GM19035 (cell line): ENCODE measurements at regions not wholly inside any gene's neighbourhood (a gene's known extent, or its start where the extent isn't known, plus 50 kb on each side); places are given as distances from the start of the nearest gene placed in this dataset.

Source experiments
- ATAC-seq: cut with Tn5 transposase; IDR thresholded peaks from one replicate; pipeline ENCODE4 v1.9.1; 2021; ENCODE audit not compliant: unreplicated experiment

- ATAC-seq: no peak
Measured at GRCh38 chr2:104746299-104746698, 107.6 kb upstream of the POU3F3 start.

GRCh38 chr2:104746858-104747257 is 107.1 kb upstream of the POU3F3 start:
- ATAC-seq: no peak

DNA sequence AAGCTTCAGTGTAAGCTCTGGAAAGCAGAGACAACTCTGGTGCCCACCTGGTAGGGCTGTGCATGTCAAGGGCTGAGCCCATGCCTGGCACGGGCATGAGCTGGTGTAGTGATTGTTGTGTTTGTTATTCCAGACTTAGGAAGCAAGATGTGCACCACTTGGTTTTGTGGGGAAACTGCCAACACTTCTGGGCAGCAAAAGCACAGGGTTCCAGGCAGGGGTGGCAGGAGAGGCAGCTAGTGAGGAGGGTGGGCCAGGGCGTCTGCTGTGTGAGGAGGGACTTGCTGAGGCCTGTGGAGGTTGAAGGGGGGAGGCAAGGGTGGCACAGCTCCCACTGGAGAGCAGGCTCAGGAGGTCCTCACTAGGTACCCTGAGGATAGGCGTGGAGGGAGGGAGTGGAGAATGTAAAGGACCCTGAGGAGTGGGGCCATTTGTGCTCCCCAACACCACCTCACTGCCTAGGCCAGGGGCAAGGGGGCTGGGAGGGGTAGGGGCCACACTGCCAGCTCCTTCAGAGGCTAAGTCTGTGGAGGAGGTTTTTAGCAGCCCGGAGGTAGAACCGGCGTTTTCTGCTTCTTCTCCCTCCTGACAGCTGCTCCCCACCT is 104.0 kb upstream of the POU3F3 start:
- ATAC-seq: no peak

DNA sequence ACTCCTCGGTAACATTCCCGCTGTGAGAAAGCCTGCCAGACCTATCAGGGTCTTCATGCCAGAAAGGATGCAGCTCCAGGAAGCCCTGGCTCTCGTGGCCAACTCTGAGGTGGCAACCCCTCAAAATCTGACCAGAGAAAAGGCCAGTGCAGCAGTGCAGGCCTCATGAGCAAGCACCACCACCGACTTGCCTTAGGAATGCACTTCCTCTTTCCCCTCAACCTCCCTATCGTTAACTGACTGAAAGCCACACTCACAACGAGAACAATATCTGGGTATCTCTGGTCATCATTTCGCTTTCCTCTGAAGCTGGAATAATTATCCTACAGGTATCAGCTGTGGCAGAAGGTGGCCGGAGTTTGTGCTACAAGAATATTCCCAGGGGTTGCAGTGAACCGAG is 101.4 kb upstream of the POU3F3 start:
- no peak for ATAC-seq

DNA sequence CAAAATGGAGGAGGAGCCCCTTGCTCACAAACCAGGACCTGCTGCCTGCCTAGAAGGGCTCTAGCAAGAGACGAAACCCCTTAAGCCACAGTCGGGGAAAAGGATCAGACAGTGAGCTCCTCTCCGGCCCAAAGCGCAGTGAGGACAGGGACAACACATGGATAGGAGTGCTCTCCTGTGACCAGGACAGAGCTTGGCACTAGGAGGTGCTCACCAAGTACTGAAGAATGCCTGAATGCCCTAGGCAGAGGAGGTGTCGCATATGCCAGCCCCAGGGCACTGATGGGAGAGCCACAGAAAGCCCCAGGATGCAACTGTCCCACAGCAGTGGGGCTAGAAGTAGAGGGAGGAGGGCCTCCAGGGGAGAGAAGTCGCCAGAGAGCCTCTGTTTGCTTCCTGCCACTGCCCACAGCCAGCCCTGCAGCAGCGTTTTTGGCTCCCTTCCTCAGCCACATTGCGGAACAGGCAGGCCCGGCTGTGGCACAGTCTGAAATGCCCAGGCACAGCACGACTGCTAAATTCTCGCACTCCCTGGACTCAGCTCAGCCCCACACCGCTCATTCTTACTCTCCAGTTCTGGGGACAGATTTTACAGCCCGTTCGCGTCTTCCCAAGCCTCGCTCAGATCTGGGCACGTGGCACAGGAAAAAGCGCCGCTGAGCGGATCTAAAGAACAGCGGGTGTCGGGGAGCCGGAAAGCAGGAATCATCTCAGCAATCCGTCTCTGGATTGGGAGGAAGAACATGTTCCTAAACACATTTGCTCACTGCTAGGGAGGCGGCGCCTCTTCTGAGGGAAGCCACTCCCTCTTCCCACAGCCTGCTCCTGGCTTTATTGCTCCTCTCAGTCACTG is 98.7 kb upstream of the POU3F3 start:
- no peak for ATAC-seq

- ATAC-seq: no peak
Measured at GRCh38 chr2:104756118-104756517, 97.8 kb upstream of the POU3F3 start.

DNA sequence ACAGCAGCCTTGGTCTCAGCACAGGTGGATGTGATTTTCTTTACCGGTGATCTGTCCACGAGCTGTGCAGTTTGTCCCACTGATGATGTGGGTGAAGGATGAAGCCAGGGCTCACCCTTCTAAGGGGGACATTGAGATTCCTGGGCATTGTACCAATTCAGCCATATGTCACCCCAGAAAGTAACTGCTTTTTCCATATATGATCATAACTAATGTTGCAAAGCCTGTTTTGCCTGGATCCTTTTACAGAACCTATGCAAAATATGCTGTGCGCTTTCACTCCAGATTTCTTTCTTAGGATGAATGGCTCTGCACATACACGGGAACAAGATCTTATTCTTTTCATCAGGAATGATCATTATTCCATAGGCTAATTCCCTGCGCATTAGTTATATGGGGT is 96.9 kb upstream of the POU3F3 start:
- no peak for ATAC-seq

- no peak for ATAC-seq
Measured at GRCh38 chr2:104758199-104758620, 95.7 kb upstream of the POU3F3 start.

DNA sequence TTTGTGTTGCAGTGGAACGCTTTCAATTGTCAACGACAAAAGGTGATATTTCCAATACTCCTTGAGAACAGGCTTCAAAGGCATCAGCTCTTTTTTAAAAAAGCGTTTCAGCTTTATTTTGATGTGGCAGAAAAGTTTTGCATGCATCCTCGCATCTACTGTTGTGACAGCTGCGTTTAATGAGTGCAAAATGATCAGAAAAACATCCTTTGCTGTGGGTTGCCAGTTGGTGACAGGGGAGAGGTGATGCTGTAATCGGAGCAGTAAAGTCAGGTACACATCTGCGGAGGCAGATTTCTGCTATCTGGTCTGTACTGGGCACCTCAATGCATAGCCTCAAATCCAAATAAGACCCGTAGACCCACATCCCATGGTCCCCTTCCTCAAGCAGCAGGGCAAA is 91.9 kb upstream of the POU3F3 start:
- ATAC-seq: no peak

- no peak for ATAC-seq
Measured at GRCh38 chr2:104766683-104767082, 87.2 kb upstream of the POU3F3 start.

- no peak for ATAC-seq
Measured at GRCh38 chr2:104768694-104769093, 85.2 kb upstream of the POU3F3 start.

- ATAC-seq: no peak
Measured at GRCh38 chr2:104769096-104769495, 84.8 kb upstream of the POU3F3 start.

- no peak for ATAC-seq
Measured at GRCh38 chr2:104772996-104773395, 80.9 kb upstream of the POU3F3 start.

- no peak for ATAC-seq
Measured at GRCh38 chr2:104774631-104775030, 79.3 kb upstream of the POU3F3 start.

- no peak for ATAC-seq
Measured at GRCh38 chr2:104777721-104778120, 76.2 kb upstream of the POU3F3 start.

DNA sequence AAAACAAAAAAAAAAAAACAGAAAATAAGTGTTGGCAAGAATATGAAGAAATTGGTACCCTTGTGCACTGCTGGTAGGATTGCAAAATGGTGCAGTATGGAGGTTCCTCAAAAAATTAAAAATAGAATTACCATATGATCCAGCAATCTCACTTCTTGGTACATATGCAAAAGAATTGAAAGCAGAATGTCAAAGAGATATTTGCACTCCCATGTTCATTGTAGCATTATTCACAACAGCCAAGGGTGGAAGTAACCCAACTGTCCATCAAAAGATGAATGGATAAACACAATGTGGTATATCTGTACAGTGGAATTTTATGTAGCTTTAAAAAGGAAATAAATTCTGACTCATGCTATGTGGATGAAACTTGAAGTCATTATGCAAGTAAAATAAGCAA is 72.8 kb upstream of the POU3F3 start:
- no peak for ATAC-seq

DNA sequence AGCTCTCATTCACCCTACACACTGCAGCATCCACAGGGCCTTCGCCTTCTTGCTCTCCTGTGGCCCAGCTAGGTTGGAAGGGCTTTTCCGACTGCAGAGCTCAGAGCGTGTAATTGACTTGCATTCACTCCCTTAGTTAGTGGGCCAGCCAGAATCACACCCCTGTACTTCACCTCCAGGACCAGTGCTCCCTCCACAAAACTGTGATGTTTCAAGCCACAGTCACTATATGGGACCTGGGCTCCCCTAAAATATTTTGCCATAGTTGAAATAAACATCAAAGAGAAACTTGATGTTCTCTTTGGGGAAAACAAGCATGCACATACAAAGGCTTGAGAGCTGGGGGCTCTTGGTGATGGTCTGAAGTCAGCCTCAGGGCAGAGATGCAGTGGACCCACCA is 69.7 kb upstream of the POU3F3 start:
- no peak for ATAC-seq

DNA sequence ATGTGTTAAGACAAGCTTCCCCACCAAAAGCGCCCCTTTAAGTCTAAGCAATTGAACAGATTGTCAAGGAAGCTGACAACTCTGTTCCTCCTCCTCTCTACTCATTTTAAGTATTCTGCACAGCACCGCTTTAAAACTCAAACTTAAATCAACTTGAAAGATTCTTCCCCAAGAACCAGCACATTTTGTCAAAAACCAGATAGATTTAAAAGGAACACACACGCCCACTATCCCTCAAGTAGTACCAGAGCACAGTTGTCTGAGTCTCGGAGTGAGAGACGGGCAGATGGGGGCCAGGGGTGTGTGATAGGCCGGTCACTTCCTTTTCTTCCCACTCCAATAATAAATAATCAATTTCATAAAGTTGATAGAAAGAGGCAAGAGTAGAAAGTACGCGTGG is 67.7 kb upstream of the POU3F3 start:
- no peak for ATAC-seq

DNA sequence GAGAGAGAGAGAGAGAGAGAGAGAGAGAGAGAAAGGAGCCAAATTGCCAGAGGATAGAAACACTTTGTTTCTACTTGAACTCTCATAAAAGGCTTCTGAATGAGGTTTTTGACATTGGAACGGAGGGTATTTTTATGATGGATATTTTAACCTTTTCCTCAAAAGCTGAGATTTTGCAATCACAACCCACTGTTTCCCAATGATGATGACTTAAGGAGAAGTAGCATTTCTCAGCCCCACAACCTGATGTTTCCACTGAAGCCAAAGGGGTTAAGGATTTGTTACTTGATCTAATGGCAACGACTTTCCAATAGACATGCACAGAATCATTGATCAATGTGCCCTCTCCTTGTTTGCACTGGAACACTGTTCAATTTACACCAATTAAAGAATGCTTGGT is 67.1 kb upstream of the POU3F3 start:
- no peak for ATAC-seq

- ATAC-seq: no peak
Measured at GRCh38 chr2:104787298-104788065, 66.4 kb upstream of the POU3F3 start.

DNA sequence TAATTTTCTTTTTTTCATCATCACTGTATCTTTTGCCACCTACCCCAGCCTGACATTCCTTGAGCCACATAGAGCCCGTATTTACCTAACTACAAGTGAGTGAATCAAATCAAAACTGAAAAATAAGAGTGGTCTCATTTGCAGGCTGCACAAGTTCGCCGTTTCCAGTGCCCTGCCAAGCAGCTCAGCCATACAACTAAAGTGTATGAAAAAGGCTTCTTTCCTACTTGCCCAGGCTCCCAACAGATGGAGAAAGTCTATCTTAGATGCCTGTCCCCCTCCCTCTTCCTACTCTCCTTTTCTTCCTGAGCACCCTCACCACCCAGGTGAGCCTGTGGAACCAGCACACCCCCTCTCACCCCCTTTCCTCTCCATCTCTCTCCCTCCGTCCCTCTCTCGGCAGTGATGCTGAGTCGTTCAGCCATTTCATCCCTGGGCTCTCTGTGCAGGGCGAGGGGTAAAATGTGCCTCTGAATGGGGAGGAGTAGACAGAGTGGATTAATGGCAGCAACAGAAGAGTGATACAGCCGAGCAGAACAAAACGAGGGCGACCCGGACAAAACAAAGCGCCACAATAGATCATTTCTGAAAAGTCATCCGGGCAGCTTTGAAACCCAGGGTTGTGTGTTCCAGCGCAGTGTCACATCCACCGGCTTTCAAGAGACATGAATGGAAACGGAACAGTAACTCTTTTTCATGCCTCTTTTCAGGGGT is 65.0 kb upstream of the POU3F3 start:
- no peak for ATAC-seq
